ENCODE measurements at regions not wholly inside any gene's neighbourhood (a gene's known extent, or its start where the extent isn't known, plus 50 kb on each side); places are given as distances from the start of the nearest gene placed in this dataset.

DNA sequence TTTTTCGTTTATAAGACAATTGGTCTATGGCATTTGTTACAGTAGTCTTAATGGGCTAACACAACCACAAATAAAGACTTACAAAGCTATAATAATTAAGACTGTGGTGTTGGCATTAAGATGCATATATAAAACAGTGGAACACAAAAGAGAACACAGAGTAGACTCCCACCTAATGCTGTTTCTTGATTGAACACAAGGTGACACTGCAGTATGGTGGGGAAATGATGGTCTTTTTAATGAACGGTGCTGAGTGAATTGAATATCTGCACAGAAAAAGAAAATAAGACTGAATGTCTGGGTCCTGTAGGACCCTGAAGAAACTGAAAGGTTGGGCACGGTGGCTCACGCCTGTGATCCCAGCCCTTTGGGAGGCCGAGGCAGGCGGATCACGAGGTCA lies 1136.6 kb upstream of the NXPH2 start:
- TF ChIP-seq CTCF (conservative IDR thresholded peaks at IDR 0.05; ENCODE audit: low read depth, low read length) (peak; percentile 21; the same call in 1 of the 2 replicates), EZH2 (IDR thresholded peaks at IDR 0.05; ENCODE audit: low read length, unreplicated experiment) (no peak), EZH2phosphoT487 (IDR thresholded peaks at IDR 0.05; ENCODE audit: borderline replicate concordance, low read length) (no peak)
